ENCODE measurements at regions not wholly inside any gene's neighbourhood (a gene's known extent, or its start where the extent isn't known, plus 50 kb on each side); places are given as distances from the start of the nearest gene placed in this dataset.

GRCh38 chr10:121674885-121675284 lies 76.6 kb upstream of the FGFR2 start:
- ChIA-PET POLR2A (no interaction called here), CTCF (no interaction called here)
- Histone ChIP-seq H3K9me1 (replicated peaks; ENCODE audit: control insufficient read depth, extremely low read depth, insufficient read depth, low read length) (no peaks in the 10 kb centered on the region), H3K4me1 (ENCODE audit: control insufficient read depth, extremely low read depth, insufficient read depth, low read length) (no peaks in the 10 kb centered on the region), H3K4me2 (ENCODE audit: insufficient read depth, low read length) (no peak overlapping the region), H3K27me3 (ENCODE audit: control insufficient read depth in 2 of 2, insufficient read depth in 2 of 2, low read length in 2 of 2) (no peaks in the 10 kb centered on the region), H3K9me3 (replicated peaks; ENCODE audit: control insufficient read depth, insufficient read depth, low read length) (no peaks in the 10 kb centered on the region), H3K9ac (replicated peaks; ENCODE audit: extremely low read depth, insufficient read depth, low read length) (no peak overlapping the region), H3K4me3 (replicated peaks in 1 of 3; ENCODE audit: insufficient read depth in 1 of 3, low read depth in 1 of 3, low read length in 3 of 3) (no peak overlapping the region), H3K79me2 (ENCODE audit: control insufficient read depth, insufficient read depth, low read length) (no peaks in the 10 kb centered on the region), H4K20me1 (replicated peaks; ENCODE audit: control insufficient read depth, extremely low read depth, insufficient read depth, low read length) (no peaks in the 10 kb centered on the region), H3K36me3 (ENCODE audit: control insufficient read depth in 2 of 2, extremely low read depth in 1 of 2, insufficient read depth in 2 of 2, low read length in 2 of 2) (no peaks in the 10 kb centered on the region), H2AFZ (ENCODE audit: low read depth, low read length) (no peak overlapping the region), H3K27ac (ENCODE audit: insufficient read depth, low read depth, low read length) (no peak overlapping the region)
- dilution Hi-C loops (cut with MboI; ENCODE audit: extremely low pct_ligation_motif_present, low sequenced_read_pairs) (no loop called here), intact Hi-C loops (cut with micrococcal nuclease) (no loop called here)
- TF ChIP-seq EZH2 (IDR thresholded peaks at IDR 0.05; ENCODE audit: borderline replicate concordance, low read depth, low read length, severe bottlenecking): no peak
- TF ChIP-seq MAX (IDR thresholded peaks at IDR 0.05; ENCODE audit: insufficient read depth, insufficient read length): no peak
- TF ChIP-seq CTCF (IDR thresholded peaks at IDR 0.05; ENCODE audit: extremely low read depth in 1 of 2, insufficient read depth in 1 of 2, low read depth in 1 of 2, low read length in 2 of 2): no peak
- TF ChIP-seq GATA2 (IDR thresholded peaks at IDR 0.05; ENCODE audit: insufficient read depth, insufficient read length, low read depth, low read length): no peak
- TF ChIP-seq FOS (IDR thresholded peaks at IDR 0.05; ENCODE audit: borderline replicate concordance, insufficient read depth, low read length): no peak
- TF ChIP-seq MYC (IDR thresholded peaks at IDR 0.05; ENCODE audit: low read depth, low read length): no peak
- no peak for TF ChIP-seq POLR2AphosphoS5 (IDR thresholded peaks at IDR 0.05; ENCODE audit: insufficient read depth, low read depth, low read length)
- TF ChIP-seq POLR2A (IDR thresholded peaks at IDR 0.05; ENCODE audit: low read depth, low read length): no peak
- TF ChIP-seq JUN (IDR thresholded peaks at IDR 0.05; ENCODE audit: borderline replicate concordance, insufficient read depth, insufficient read length, low read depth): no peak
- no TSS peak for BruUV-seq (replicated peaks)
- DNase-seq (ENCODE audit: low read depth, low spot score): no peak
- no peak for FAIRE-seq
